NCI-H146 treated with DMSO at 0.1 percent for 48 hours (cell line): ENCODE measurements at regions not wholly inside any gene's neighbourhood (a gene's known extent, or its start where the extent isn't known, plus 50 kb on each side); places are given as distances from the start of the nearest gene placed in this dataset.
"Not testable (repeated sequence)": the region's sequence is repeated elsewhere in the genome, so short reads cannot be mapped to it uniquely, and the experiment has no call there.

Experiments used
- DNase-seq: peaks from one replicate; lab custom pipeline; 2025; ENCODE audit not compliant: unreplicated experiment; lab: John Stamatoyannopoulos, UW

GRCh38 chr1:172795741-172796140 is 136.8 kb downstream of the FASLG start:
- no peak for DNase-seq

- not testable (repeated sequence) for DNase-seq
Observed at GRCh38 chr1:172799804-172800203, 140.9 kb downstream of the FASLG start.

DNA sequence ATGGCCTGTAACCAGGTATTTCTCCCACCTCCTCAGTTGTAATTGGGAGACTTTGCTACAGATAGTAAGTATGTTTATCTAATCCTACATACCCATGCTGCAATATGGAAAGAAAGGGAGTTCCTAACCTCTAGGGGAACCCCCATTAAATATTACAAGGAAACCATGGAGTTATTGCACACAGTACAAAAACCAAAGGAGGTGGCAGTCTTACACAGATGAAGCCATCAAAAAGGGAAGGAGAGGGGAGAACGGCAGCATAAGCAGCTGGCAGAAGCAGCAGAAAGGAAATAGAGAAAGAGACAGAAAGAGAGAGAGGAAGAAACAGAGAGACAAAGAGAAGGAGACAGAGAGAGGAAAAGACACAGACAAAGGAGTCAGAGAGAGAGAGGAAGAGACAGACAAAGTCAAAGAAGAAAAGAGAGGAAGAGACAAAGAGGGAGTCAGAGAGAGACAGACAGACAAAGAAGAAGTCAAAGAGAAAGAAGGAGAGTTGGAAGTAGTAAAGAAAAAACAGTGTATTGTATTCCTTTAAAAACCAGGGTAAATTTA is 142.9 kb downstream of the FASLG start:
- no peak for DNase-seq

- DNase-seq: no peak
Observed at GRCh38 chr1:172809750-172810149, 150.8 kb downstream of the FASLG start.

DNA sequence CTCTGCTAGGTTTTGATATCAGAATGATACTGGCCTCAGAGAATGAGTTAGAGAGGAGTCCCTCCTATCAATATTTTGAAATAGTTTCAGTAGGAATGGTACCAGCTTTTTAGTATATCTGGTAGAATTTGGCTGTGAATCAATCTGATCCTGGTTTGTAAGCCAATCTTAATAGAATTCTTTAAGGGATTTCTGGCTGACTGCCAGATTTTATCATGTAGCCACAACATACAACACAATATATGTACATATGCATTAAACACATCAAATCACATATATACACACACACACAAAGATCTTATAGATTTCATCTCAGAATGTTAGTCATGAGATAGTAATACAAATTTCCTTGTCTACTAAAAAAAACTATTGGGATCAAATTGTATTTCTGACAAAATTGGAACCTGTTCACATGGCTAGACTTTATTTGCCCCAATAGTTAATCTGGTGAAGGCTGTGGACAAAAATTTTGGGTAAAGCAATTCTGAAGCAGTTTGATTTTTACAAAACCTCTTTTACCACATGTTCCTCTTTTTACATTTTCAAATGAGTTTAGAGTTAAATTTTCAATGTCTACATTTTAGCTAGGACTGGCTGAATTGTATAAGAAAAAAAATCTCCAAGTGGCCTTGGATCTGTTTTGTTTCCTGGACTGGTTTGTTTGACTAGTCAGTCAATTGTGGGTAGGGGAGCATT is 151.7 kb downstream of the FASLG start:
- no peak for DNase-seq

GRCh38 chr1:172811694-172812093 is 152.8 kb downstream of the FASLG start:
- DNase-seq: no peak

- no peak for DNase-seq
Observed at GRCh38 chr1:172812118-172812517, 153.2 kb downstream of the FASLG start.

GRCh38 chr1:172813330-172813729 is 154.4 kb downstream of the FASLG start:
- no peak for DNase-seq

DNA sequence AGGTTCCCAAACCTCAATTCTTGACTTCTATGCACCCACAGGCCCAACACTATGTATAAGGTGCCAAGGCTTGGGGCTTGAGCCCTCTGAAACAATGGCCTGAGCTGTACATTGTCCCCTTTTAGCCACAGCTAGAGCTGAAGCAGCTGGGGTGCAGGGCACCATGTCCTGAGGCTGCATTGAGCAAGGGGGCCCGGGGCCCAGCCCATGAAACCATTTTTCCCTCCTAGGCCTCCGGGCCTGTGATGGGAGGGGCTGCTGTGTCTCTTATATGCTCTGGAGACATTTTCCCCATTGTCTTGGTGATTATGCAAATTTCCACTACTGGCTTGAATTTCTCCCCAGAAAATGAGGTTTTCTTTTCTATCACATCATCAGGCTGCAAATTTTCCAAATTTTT is 155.5 kb downstream of the FASLG start:
- no peak for DNase-seq

- DNase-seq: no peak
Observed at GRCh38 chr1:172815740-172816139, 156.8 kb downstream of the FASLG start.

- DNase-seq: no peak
Observed at GRCh38 chr1:172818841-172819527, 160.1 kb downstream of the FASLG start.

DNA sequence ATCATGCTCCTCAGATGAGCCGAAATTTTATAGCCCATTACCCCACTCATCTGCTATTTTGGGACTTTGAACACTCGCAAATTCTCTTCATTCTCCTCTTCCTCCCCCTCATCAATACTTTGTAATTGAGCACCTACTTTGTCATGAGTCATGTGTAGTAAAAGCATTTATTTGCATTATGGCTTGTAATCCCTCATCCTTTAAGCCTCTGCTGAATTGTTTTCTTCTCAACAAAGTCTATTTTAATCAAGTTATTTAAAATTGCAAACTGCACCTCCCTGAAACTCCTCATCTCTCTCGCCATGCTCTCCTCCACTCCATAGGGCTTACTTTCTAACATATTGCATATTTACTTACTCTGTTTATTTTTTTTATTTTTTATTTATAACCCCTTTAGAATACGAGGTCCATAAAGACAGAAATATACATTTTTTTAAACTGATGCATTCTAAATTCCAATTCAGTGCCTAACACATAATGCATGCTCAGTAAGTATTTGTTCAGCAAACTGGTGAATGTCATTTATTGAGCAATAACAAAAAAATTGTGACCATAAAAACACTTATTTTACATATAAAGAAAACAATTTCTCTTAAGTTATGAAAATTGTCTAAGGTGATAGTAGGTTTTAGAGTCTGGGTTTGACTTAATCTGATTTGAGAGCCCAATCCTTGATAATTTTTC is 161.7 kb downstream of the FASLG start:
- no peak for DNase-seq

DNA sequence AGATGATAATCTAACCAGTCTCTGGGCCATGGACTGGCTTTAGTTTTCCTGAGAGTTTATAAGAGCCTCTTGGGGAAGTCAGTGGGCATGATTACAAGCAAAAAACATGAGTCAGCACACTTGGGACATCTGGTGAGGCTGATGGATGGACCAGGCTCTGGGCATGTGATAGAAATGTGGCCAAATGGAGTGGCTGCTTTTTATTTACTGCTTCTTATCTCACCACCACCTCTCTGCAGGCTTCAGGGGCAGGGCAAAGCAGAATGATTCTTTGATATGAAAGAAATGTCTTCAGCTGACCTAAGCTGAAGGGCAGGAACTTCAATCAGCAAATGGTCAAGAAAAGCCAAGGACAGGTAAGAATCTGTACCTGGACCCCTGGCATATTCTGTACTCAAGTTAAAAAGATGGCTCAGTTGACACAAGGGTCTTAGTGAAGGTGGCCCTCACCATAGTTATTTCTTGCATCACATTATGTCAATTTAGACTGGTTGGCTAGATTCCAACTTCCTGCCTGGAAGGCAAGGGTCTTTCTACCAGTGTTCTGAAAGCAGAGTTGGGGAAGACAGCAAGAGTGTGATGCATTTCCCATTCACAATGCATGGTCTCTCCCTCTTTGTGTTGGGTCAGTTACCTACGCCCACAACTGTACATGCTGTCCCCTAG is 162.8 kb downstream of the FASLG start:
- DNase-seq: no peak

DNA sequence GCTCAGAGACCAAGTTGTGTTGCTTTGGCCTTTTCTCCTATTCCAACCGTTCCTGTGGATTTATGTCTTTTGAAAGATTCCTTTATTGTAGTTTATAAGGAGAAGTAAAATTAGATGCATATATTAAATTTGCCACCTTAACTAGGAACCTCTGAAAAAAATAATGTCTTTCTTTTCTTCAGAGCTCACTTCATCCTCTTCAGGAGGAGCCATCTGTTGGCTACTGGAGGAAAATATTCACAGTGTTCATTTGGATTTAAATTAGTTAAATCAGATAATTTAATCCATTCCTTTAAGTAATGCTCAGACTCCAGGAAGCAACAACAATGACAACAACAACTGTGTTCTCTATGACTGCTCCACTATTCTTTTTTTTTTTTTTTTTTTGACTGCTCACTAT is 164.0 kb downstream of the FASLG start:
- no peak for DNase-seq

DNA sequence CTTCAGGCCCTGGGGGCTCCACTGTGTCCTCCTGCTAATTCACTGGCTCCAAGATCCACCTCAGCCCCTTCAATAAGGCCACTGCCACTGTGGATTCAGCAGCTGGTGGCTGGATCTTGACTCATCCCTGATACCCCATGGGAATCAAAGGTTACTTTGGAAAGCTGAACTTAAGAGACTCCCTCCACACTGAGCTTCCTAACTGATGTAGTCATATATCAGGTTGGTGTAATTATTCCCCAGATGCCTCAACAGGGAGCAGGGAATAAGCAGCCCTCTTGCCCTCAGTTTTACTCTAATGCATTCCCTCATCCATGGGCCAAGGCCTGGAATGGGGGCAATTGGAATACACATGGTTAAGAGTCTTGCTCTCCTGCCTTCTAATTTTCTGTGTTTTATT is 164.6 kb downstream of the FASLG start:
- no peak for DNase-seq

DNA sequence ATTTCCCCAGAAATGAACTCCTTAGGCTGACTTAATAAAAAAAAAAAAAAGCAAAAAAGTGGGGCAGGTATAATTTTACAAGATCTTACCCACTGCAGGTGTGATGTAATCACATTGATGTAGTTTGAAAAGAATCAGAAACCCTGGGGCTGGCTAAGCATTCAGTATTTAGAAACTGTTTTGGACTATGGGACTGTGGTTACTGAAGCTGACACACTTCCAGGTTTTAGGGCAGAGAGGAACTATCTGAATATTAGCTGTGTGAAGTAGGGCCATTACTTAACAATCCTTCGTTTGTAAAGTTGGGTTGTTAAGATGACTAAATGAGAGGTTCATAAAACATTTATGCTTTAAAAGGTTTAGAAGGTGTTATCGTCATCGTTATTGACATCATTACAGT is 165.3 kb downstream of the FASLG start:
- no peak for DNase-seq

DNA sequence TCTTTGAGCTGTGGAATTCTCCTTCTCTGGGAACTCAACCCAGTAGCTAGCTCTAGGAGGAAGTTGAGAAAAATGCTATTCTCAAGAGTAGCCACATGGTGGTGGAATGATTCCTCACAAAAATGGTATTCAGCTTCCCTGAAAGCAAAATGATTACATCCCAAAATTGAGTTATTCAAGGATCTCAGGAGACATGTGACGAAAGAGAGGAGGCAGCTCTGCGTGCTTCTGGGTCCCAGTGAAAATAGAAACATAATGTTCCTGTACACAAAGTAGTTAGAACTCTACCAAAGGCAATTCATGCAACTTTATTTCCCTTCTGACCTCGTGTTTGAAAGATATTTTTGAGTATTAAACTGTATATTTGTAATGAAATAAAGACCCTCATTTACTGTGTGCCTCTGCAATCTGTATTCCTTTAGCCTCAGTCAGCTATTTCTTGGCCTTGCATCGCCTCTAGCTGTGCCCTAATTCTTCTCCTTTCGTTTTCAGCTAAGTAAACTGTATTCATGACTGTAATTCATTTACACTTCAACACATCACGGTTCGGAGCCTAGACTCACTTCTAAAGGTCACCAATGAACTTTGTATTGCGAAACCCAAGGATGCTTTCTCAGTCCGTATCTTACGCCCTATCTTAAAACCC is 167.3 kb downstream of the FASLG start:
- no peak for DNase-seq

DNA sequence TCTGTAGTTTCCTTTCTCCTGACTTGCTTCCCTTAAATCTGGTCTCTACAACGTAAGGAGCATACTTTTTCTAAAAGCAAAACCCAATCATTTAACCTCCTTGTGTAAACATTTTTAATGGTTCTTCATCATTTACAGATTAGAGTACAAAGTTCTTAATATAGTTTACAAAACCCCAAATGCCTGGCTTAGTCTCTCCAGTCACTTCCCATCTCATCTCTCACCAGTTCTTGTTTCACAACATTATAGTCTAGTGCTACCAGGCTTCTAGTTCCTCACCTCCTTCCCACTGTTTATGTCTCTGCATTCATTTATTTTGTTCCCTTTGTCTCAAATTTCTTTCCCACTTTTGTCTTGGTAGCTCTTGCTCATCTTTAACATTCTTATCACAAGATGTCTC is 168.4 kb downstream of the FASLG start:
- DNase-seq: no peak

DNA sequence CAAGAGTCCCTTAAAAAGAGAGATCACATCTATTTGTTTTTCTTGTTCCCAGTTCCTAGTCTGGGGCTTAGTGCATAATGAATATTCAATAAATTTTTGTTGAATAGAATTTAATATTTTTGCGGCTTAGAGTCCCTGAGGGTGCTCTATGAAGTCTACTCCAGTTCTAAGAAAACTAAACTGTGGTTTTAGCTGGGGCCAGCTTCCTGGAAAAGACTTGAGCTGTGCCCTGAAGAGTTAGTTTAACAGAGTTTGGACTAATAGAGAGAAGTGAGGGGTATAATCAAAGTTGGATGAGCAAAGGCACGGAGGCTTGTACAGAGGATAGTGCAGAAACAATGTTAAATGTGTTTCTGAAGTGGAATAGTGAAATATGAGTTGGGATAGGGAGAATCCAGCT is 168.9 kb downstream of the FASLG start:
- DNase-seq: no peak

GRCh38 chr1:172832006-172832725 is 173.3 kb downstream of the FASLG start:
- DNase-seq: no peak
